GM23338 (cell line): ENCODE measurements at regions not wholly inside any gene's neighbourhood (a gene's known extent, or its start where the extent isn't known, plus 50 kb on each side); places are given as distances from the start of the nearest gene placed in this dataset.

ENCODE experiments used
- ATAC-seq: fragments of 200-7000 bp; cut with Tn5 transposase; 3 replicates; pipeline ENCODE4 v1.9.1; 2020
- DNase-seq: peaks from one replicate; pipeline ENCODE4 v3.0.0-alpha.2; 2015; ENCODE audit warnings: low spot score
- H2AFZ ChIP-seq: fragments of 200-600 bp; sonication (generic); 2 replicates; pipeline ENCODE4 v1.8.0; 2016; ENCODE audit warnings: antibody characterized with exemption, mild to moderate bottlenecking, moderate library complexity
- H3F3A ChIP-seq: fragments of 200-600 bp; sonication (generic); replicated peaks from 2 replicates; pipeline ENCODE4 v1.8.0; 2017; ENCODE audit warnings: antibody characterized with exemption, mixed run types, low read depth
- H3K27ac ChIP-seq: fragments of 200-600 bp; sonication (generic); 2 replicates; pipeline ENCODE4 v1.6.1; 2016; ENCODE audit warnings: low read depth
- H3K27me3 ChIP-seq: fragments of 200-600 bp; sonication (generic); 2 replicates; pipeline ENCODE4 v1.8.0; 2016; ENCODE audit warnings: mild to moderate bottlenecking, mixed run types, moderate library complexity; ENCODE audit not compliant: insufficient read depth
- H3K36me3 ChIP-seq: fragments of 200-600 bp; sonication (generic); 2 replicates; pipeline ENCODE4 v1.8.0; 2016; ENCODE audit warnings: mild to moderate bottlenecking; ENCODE audit not compliant: insufficient read depth
- H3K4me1 ChIP-seq: fragments of 200-600 bp; sonication (generic); 2 replicates; pipeline ENCODE4 v1.8.0; 2016; ENCODE audit warnings: mild to moderate bottlenecking, moderate library complexity; ENCODE audit not compliant: insufficient read depth
- H3K4me2 ChIP-seq: fragments of 200-600 bp; sonication (generic); 2 replicates; pipeline ENCODE4 v1.7.1; 2017; ENCODE audit warnings: mixed run types
- H3K4me3 ChIP-seq: fragments of 200-600 bp; sonication (generic); 2 replicates; pipeline ENCODE4 v1.6.1; 2016; ENCODE audit warnings: mixed run types
- H3K79me2 ChIP-seq: fragments of 200-600 bp; sonication (generic); replicated peaks from 2 replicates; pipeline ENCODE4 v1.8.0; 2017; ENCODE audit warnings: mild to moderate bottlenecking; ENCODE audit not compliant: insufficient read depth
- H3K9me2 ChIP-seq: fragments of 200-600 bp; sonication (generic); 2 replicates; pipeline ENCODE4 v1.8.0; 2017; ENCODE audit not compliant: insufficient read depth
- H4K20me1 ChIP-seq: fragments of 200-600 bp; sonication (generic); replicated peaks from 2 replicates; pipeline ENCODE4 v1.8.0; 2017; ENCODE audit warnings: mild to moderate bottlenecking; ENCODE audit not compliant: insufficient read depth
- H3K27ac Mint-ChIP-seq: 2 replicates; pipeline ENCODE4 v1.8.0; 2020; ENCODE audit warnings: inconsistent platforms, mild to moderate bottlenecking, moderate library complexity, mixed read lengths
- H3K27me3 Mint-ChIP-seq: 3 replicates; pipeline ENCODE4 v1.8.0; 2022; ENCODE audit warnings: low read depth, mild to moderate bottlenecking, moderate library complexity, mixed read lengths, inconsistent platforms; ENCODE audit not compliant: insufficient read depth, poor library complexity
- H3K36me3 Mint-ChIP-seq: 3 replicates; pipeline ENCODE4 v1.8.0; 2021; ENCODE audit warnings: low read depth, mild to moderate bottlenecking, inconsistent platforms, moderate library complexity, mixed read lengths
- H3K4me1 Mint-ChIP-seq: 3 replicates; pipeline ENCODE4 v1.8.0; 2020; ENCODE audit warnings: mild to moderate bottlenecking, inconsistent platforms, mixed read lengths
- H3K4me3 Mint-ChIP-seq: 3 replicates; pipeline ENCODE4 v1.8.0; 2021; ENCODE audit warnings: moderate library complexity, mild to moderate bottlenecking, inconsistent platforms, mixed read lengths
- H3K9me3 Mint-ChIP-seq: 3 replicates; pipeline ENCODE4 v1.8.0; 2020; ENCODE audit warnings: moderate library complexity, mild to moderate bottlenecking, inconsistent platforms, mixed read lengths
- CREB1 ChIP-seq: fragments of 250-450 bp; sonication (Bioruptor Pico); IDR thresholded peaks from 2 replicates; pipeline ENCODE4 v1.5.0; 2020; ENCODE audit warnings: low read depth, mild to moderate bottlenecking, moderate library complexity
- EZH2 ChIP-seq: fragments of 200-600 bp; sonication (generic); IDR thresholded peaks from one replicate; pipeline ENCODE4 v1.8.0; 2017; ENCODE audit warnings: antibody characterized with exemption, mild to moderate bottlenecking, low read depth; ENCODE audit not compliant: unreplicated experiment
- EZH2phosphoT487 ChIP-seq: fragments of 200-600 bp; sonication (generic); IDR thresholded peaks from one replicate; pipeline ENCODE4 v1.8.1; 2018; ENCODE audit warnings: antibody characterized with exemption; ENCODE audit not compliant: unreplicated experiment
- JUNB ChIP-seq: IDR thresholded peaks from one replicate; pipeline ENCODE4 v1.6.1; 2016; ENCODE audit warnings: antibody characterized with exemption; ENCODE audit not compliant: unreplicated experiment
- NANOG ChIP-seq: IDR thresholded peaks from 2 replicates; pipeline ENCODE4 v1.6.1; 2016; ENCODE audit warnings: antibody characterized with exemption, borderline replicate concordance
- POLR2AphosphoS5 ChIP-seq: IDR thresholded peaks from 2 replicates; pipeline ENCODE4 v1.6.1; 2016; ENCODE audit warnings: antibody characterized with exemption, low read depth
- STAT1 ChIP-seq: IDR thresholded peaks from one replicate; pipeline ENCODE4 v1.6.1; 2016; ENCODE audit warnings: antibody characterized with exemption; ENCODE audit not compliant: unreplicated experiment
- ZNF331 ChIP-seq: fragments of 250-450 bp; sonication (Bioruptor Pico); IDR thresholded peaks from 2 replicates; pipeline ENCODE4 v1.5.0; 2020; ENCODE audit warnings: low read depth, mild to moderate bottlenecking, moderate library complexity
- TF ChIP-seq, protein P1 (sequence below), 2 experiments: fragments of 200-600 bp in 1 of 2; sonication (generic) in 1 of 2; conservative IDR thresholded peaks; 2 replicates each; pipeline versions ENCODE4 v1.5.1 to v1.6.1; 2016 to 2017; ENCODE audit warnings: antibody characterized with exemption in 2 of 2, low read depth in 2 of 2, mild to moderate bottlenecking in 2 of 2, moderate library complexity in 1 of 2
- TF ChIP-seq, protein P2 (sequence below): IDR thresholded peaks from 2 replicates; pipeline ENCODE4 v1.6.1; 2016; ENCODE audit warnings: antibody characterized with exemption

GRCh38 chr1:222421380-222421779 is 126.5 kb downstream of the HHIPL2 start (continued):
- TF ChIP-seq, protein P1, sequence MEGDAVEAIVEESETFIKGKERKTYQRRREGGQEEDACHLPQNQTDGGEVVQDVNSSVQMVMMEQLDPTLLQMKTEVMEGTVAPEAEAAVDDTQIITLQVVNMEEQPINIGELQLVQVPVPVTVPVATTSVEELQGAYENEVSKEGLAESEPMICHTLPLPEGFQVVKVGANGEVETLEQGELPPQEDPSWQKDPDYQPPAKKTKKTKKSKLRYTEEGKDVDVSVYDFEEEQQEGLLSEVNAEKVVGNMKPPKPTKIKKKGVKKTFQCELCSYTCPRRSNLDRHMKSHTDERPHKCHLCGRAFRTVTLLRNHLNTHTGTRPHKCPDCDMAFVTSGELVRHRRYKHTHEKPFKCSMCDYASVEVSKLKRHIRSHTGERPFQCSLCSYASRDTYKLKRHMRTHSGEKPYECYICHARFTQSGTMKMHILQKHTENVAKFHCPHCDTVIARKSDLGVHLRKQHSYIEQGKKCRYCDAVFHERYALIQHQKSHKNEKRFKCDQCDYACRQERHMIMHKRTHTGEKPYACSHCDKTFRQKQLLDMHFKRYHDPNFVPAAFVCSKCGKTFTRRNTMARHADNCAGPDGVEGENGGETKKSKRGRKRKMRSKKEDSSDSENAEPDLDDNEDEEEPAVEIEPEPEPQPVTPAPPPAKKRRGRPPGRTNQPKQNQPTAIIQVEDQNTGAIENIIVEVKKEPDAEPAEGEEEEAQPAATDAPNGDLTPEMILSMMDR (conservative IDR thresholded peaks at IDR 0.05; ENCODE audit: low read depth in 2 of 2) = no peak
- TF ChIP-seq POLR2AphosphoS5 (no peak), EZH2 (no peak), CREB1 (no peak), ZNF331 (no peak), STAT1 (no peak), NANOG (no peak), JUNB (no peak)
- TF ChIP-seq, protein P2, sequence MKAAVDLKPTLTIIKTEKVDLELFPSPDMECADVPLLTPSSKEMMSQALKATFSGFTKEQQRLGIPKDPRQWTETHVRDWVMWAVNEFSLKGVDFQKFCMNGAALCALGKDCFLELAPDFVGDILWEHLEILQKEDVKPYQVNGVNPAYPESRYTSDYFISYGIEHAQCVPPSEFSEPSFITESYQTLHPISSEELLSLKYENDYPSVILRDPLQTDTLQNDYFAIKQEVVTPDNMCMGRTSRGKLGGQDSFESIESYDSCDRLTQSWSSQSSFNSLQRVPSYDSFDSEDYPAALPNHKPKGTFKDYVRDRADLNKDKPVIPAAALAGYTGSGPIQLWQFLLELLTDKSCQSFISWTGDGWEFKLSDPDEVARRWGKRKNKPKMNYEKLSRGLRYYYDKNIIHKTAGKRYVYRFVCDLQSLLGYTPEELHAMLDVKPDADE = no peak

GRCh38 chr1:222420633-222421032 is 127.3 kb downstream of the HHIPL2 start:
- Mint-ChIP-seq H3K27ac (no peak overlapping the region), H3K4me3 (no peak overlapping the region), H3K27me3 (no peaks in the 10 kb centered on the region), H3K4me1 (0 out of 3 replicates have a peak, but pooled peaks cover 2% of the 10 kb centered on the region), H3K9me3 (no peaks in the 10 kb centered on the region), H3K36me3 (no peaks in the 10 kb centered on the region)
- Histone ChIP-seq H3K27me3 (no peaks in the 10 kb centered on the region), H3K36me3 (no peaks in the 10 kb centered on the region), H3K9me2 (peaks cover 23% of the 10 kb centered on the region; the same call in 1 of the 2 replicates), H3K79me2 (no peaks in the 10 kb centered on the region), H3K4me3 (no peak overlapping the region), H4K20me1 (no peaks in the 10 kb centered on the region), H3K4me2 (no peak overlapping the region), H2AFZ (no peak overlapping the region), H3K27ac (no peak overlapping the region), H3K4me1 (no peaks in the 10 kb centered on the region), H3F3A (no peaks in the 10 kb centered on the region)
- DNase-seq (no peak), ATAC-seq (no peak)
- TF ChIP-seq JUNB (no peak), EZH2phosphoT487 (no peak), EZH2 (no peak), ZNF331 (no peak)

DNA sequence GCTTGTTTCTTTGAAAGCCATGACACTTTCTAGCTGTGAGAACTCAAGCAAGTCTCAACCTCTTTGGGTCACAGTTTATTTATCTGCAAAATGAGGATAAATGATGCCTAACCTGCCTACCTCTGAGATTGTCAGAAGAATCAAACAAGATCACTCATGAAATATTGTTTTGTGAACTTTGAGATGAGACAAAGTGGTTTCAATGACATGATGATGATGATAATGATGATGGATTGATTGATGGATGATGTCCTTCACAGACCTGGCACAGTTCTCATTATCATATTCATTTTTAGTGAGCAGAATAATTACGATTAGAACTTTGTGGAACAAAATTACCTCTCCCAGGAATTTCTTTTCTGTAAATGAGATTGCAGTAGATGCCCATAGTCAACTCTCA is 129.2 kb downstream of the HHIPL2 start:
- H3K79me2 ChIP-seq = no peaks in the 10 kb centered on the region
- Mint-ChIP-seq H3K9me3 (no peaks in the 10 kb centered on the region), H3K36me3 (no peaks in the 10 kb centered on the region), H3K27ac (no peak overlapping the region), H3K4me3 (no peak overlapping the region), H3K4me1 (0 out of 3 replicates have a peak, but pooled peaks cover 2% of the 10 kb centered on the region), H3K27me3 (no peaks in the 10 kb centered on the region)
- no peak overlapping the region for H3K4me3 ChIP-seq
- no peak overlapping the region for H3K4me2 ChIP-seq
- H3K9me2 ChIP-seq = peaks cover 19% of the 10 kb centered on the region; the same call in 1 of the 2 replicates
- no peaks in the 10 kb centered on the region for H3K4me1 ChIP-seq
- ATAC-seq (no peak), DNase-seq (no peak)
- H3K27me3 ChIP-seq = no peaks in the 10 kb centered on the region
- no peaks in the 10 kb centered on the region for H4K20me1 ChIP-seq
- no peak for TF ChIP-seq ZNF331
- H3K27ac ChIP-seq = no peak overlapping the region
- H2AFZ ChIP-seq = no peak overlapping the region
- H3K36me3 ChIP-seq = no peaks in the 10 kb centered on the region
- H3F3A ChIP-seq = no peaks in the 10 kb centered on the region
